ENCODE measurements at regions not wholly inside any gene's neighbourhood (a gene's known extent, or its start where the extent isn't known, plus 50 kb on each side); places are given as distances from the start of the nearest gene placed in this dataset.

DNA sequence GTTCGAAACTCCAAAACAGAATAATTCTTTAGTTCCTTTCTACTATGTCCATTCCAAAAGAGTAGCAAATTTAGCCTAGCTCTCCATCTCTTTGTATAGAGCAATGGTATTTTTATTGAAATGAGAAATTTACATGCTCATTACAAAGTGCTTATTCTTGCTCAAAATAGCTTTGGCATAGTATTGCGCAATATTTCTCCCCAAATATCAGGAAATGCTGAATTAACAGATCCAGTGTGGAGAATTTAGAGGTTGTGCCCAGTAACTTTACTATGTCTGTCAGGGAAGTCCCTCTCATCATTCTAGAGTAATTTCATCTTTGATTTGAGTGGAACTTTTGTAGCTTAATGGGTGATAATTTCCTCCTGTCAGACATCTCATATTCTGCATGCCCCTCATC lies 425.9 kb upstream of the PIK3C3 start:
- FAIRE-seq, result no peak
- intact Hi-C loops (cut with DNase I), result no loop called here
- Histone ChIP-seq H3K9ac (ENCODE audit: low read length in 3 of 3) (no peak overlapping the region), H3K27ac (ENCODE audit: low read depth in 2 of 2, low read length in 2 of 2) (no peak overlapping the region), H3K4me1 (ENCODE audit: control insufficient read depth in 2 of 3, insufficient read depth in 2 of 3, low read depth in 1 of 3, low read length in 3 of 3) (no peaks in the 10 kb centered on the region), H3K4me3 (ENCODE audit: low read length in 3 of 3) (no peak overlapping the region), H3K36me3 (ENCODE audit: control insufficient read depth in 2 of 3, insufficient read depth in 3 of 3, low read length in 3 of 3) (no peaks in the 10 kb centered on the region), H3K9me3 (ENCODE audit: control insufficient read depth in 2 of 3, insufficient read depth in 1 of 3, low read length in 3 of 3) (no peaks in the 10 kb centered on the region), H3K27me3 (ENCODE audit: control insufficient read depth, insufficient read depth, low read length) (no peaks in the 10 kb centered on the region)
- DNase-seq, result no peak
- TF ChIP-seq, protein P1, sequence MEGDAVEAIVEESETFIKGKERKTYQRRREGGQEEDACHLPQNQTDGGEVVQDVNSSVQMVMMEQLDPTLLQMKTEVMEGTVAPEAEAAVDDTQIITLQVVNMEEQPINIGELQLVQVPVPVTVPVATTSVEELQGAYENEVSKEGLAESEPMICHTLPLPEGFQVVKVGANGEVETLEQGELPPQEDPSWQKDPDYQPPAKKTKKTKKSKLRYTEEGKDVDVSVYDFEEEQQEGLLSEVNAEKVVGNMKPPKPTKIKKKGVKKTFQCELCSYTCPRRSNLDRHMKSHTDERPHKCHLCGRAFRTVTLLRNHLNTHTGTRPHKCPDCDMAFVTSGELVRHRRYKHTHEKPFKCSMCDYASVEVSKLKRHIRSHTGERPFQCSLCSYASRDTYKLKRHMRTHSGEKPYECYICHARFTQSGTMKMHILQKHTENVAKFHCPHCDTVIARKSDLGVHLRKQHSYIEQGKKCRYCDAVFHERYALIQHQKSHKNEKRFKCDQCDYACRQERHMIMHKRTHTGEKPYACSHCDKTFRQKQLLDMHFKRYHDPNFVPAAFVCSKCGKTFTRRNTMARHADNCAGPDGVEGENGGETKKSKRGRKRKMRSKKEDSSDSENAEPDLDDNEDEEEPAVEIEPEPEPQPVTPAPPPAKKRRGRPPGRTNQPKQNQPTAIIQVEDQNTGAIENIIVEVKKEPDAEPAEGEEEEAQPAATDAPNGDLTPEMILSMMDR (IDR thresholded peaks at IDR 0.05; ENCODE audit: borderline replicate concordance, extremely low read depth, insufficient read depth), result no peak

DNA sequence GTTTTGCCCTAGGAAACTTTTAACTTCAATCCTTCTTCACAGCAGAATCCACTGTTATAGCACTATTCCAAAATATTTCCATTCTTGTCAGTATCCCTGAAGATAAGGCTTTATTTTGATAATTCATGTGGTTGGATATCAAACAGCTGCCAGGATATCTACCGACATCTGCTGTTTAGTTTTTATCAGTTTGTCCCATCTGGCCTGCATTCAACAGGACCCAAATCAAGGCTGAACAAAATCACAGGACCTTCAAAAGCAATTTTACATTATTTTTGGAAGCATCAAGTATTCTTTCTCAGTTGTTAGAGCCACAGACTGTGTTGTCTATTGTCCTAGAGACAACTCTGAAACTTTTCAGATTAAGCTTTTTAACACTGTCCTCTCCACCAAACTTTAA lies 429.0 kb upstream of the PIK3C3 start:
- Histone ChIP-seq H3K27ac (ENCODE audit: low read depth in 2 of 2, low read length in 2 of 2) (no peak overlapping the region), H3K4me3 (ENCODE audit: low read length in 3 of 3) (no peak overlapping the region), H3K27me3 (ENCODE audit: control insufficient read depth, insufficient read depth, low read length) (no peaks in the 10 kb centered on the region), H3K9ac (ENCODE audit: low read length in 3 of 3) (no peak overlapping the region), H3K36me3 (ENCODE audit: control insufficient read depth in 2 of 3, insufficient read depth in 3 of 3, low read length in 3 of 3) (no peaks in the 10 kb centered on the region), H3K4me1 (ENCODE audit: control insufficient read depth in 2 of 3, insufficient read depth in 2 of 3, low read depth in 1 of 3, low read length in 3 of 3) (no peaks in the 10 kb centered on the region), H3K9me3 (ENCODE audit: control insufficient read depth in 2 of 3, insufficient read depth in 1 of 3, low read length in 3 of 3) (no peaks in the 10 kb centered on the region)
- intact Hi-C loops (cut with DNase I), result no loop called here
- FAIRE-seq, result no peak
- TF ChIP-seq, protein P1 (IDR thresholded peaks at IDR 0.05; ENCODE audit: borderline replicate concordance, extremely low read depth, insufficient read depth), result no peak
- no peak for DNase-seq

DNA sequence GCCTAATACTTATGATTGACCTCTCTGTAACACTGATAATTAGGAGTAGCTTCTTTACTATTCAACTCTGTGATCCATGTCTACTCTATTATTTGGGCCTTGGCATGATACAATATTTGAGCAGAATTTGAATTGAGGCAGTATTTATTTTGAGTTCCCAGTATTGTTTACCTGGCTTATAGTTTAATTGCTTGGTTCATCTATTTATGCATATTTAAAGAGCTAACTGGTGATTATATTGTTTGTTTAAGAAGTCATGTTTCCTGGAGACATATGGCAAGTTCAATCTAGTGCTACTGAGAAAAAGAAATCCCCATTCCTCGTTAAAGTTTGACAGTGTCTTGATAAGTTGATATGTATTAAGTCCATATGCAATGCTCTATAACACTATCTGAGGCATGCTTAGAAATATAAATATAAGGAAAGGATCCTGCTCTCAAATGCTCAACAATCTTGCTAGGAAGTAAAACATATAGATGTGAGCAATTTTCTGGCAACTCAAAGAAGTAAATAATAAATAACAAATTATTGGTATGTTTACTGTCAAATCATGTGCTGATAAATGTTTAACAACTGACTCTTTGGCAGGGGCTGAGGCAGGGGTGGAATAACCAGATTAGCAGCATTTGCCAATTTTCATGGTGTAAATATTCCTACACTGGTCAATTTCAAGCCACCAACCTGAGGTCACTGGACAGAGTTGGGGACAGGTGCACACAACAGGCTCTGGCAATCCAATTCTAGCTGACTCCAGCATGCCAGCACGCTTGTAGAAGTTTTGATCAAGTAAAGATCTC lies 430.2 kb upstream of the PIK3C3 start:
- intact Hi-C loops (cut with DNase I), result no loop called here
- no peak for DNase-seq
- Histone ChIP-seq H3K27me3 (ENCODE audit: control insufficient read depth, insufficient read depth, low read length) (no peaks in the 10 kb centered on the region), H3K36me3 (ENCODE audit: control insufficient read depth in 2 of 3, insufficient read depth in 3 of 3, low read length in 3 of 3) (no peaks in the 10 kb centered on the region), H3K4me3 (ENCODE audit: low read length in 3 of 3) (no peak overlapping the region), H3K9ac (ENCODE audit: low read length in 3 of 3) (no peak overlapping the region), H3K9me3 (ENCODE audit: control insufficient read depth in 2 of 3, insufficient read depth in 1 of 3, low read length in 3 of 3) (no peaks in the 10 kb centered on the region), H3K27ac (ENCODE audit: low read depth in 2 of 2, low read length in 2 of 2) (no peak overlapping the region), H3K4me1 (ENCODE audit: control insufficient read depth in 2 of 3, insufficient read depth in 2 of 3, low read depth in 1 of 3, low read length in 3 of 3) (no peaks in the 10 kb centered on the region)
- no peak for FAIRE-seq
- TF ChIP-seq, protein P1 (IDR thresholded peaks at IDR 0.05; ENCODE audit: borderline replicate concordance, extremely low read depth, insufficient read depth), result no peak

DNA sequence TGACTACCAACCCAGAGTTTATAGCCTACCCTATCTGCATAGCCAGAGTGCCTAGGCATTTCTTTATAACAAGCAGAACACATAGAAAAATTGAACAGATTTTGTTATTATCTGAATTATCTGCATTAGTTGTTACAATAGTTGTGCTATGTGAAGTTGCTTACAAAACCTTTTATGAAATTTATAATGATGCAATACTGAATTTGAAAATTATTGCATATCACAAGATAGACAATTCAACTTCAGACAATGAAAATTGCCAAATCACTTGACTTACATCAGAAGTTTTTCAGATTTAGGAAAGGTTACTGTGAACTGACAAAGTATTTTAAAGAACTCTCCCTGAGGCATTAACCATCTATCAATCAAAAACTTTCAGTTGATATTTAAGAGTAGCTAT lies 437.9 kb upstream of the PIK3C3 start:
- TF ChIP-seq, protein P1 (IDR thresholded peaks at IDR 0.05; ENCODE audit: borderline replicate concordance, extremely low read depth, insufficient read depth), result no peak
- H3K4me1 ChIP-seq (ENCODE audit: control insufficient read depth in 2 of 3, insufficient read depth in 2 of 3, low read depth in 1 of 3, low read length in 3 of 3), result no peaks in the 10 kb centered on the region
- H3K9ac ChIP-seq (ENCODE audit: low read length in 3 of 3), result no peak overlapping the region
- no peak overlapping the region for H3K4me3 ChIP-seq (ENCODE audit: low read length in 3 of 3)
- no peak overlapping the region for H3K27ac ChIP-seq (ENCODE audit: low read depth in 2 of 2, low read length in 2 of 2)
- FAIRE-seq, result no peak
- no peaks in the 10 kb centered on the region for H3K27me3 ChIP-seq (ENCODE audit: control insufficient read depth, insufficient read depth, low read length)
- no peaks in the 10 kb centered on the region for H3K36me3 ChIP-seq (ENCODE audit: control insufficient read depth in 2 of 3, insufficient read depth in 3 of 3, low read length in 3 of 3)
- intact Hi-C loops (cut with DNase I), result no loop called here
- DNase-seq, result no peak
- no peaks in the 10 kb centered on the region for H3K9me3 ChIP-seq (ENCODE audit: control insufficient read depth in 2 of 3, insufficient read depth in 1 of 3, low read length in 3 of 3)
